RPMI7951 (cell line): ENCODE measurements at regions not wholly inside any gene's neighbourhood (a gene's known extent, or its start where the extent isn't known, plus 50 kb on each side); places are given as distances from the start of the nearest gene placed in this dataset.
"Not testable (repeated sequence)": the region's sequence is repeated elsewhere in the genome, so short reads cannot be mapped to it uniquely, and the experiment has no call there.

Source experiments
- DNase-seq: peaks from one replicate; pipeline ENCODE4 v3.0.0-alpha.2; 2012; ENCODE audit warnings: low read depth

- peak; percentile 85 for DNase-seq
Observed at GRCh38 chr9:134545543-134546245, 95.9 kb upstream of the COL5A1 start.

GRCh38 chr9:134546246-134546731 lies 95.3 kb upstream of the COL5A1 start:
- DNase-seq: peak; percentile 68

DNA sequence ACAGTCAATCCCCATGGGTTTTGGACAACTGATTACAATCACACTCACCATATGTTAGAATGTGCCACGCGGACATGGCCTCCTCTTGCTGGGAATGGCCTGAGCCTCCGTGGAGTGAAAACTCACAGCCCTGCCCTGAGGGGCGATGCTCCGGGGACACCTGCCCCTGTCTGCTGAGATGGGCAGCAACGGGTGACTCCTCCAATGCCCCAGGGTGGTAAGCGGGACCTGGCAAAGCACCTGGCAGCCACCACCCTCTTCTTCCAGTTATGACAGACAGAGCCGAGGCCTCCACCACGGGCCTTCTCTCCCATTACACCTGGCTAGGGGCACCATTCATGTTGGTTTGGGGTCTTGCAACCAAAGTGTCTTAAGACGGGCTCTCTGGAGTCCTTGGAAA lies 94.9 kb upstream of the COL5A1 start:
- no peak for DNase-seq

DNA sequence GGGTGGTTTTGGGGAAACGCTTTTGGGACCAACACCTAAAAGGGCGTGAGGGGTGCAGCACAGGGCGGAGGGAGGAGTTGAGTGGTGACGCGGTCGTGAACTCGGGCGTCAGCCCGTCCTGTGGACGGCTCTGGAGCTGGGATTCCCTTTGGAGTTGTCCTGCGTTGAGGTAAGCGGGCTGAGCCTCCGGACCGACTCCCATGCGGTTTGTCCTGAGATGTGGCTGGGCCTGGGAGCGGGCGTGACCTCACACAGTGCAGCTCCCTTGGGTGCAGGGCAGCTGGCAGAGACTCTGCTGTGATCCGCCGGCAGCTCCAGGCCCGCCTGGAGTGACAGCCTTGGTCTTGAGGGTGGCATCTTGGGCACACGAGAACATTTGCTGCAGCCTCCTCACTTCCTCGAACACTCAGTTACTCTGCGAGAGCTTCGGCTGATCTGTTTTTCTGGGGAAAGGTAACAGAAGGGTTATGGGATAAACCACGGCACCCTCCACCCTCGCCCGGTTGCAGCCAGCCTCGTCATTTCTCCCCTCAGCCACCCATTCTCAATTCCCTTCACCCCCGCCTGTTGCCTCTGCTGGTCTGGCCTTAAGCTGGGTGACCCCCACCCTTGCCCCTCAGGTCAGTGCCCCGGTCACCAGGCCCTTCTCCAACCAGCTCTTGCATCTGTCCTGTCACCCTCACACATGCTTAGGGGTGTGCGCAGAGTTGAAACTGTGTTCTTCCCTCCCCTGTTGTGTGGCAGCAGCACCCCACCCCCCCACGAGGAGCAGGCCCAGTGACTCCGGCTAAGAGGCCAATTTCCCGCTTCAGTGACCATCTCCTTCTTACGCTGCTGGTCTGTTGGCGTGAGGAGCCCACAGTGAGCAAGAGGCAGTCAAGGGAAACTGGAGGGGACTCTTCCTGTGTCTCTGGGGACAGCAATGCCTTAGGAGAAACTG lies 94.2 kb upstream of the COL5A1 start:
- no peak for DNase-seq

GRCh38 chr9:134548185-134548584 lies 93.4 kb upstream of the COL5A1 start:
- no peak for DNase-seq

GRCh38 chr9:134548618-134549017 lies 93.0 kb upstream of the COL5A1 start:
- DNase-seq: no peak

DNA sequence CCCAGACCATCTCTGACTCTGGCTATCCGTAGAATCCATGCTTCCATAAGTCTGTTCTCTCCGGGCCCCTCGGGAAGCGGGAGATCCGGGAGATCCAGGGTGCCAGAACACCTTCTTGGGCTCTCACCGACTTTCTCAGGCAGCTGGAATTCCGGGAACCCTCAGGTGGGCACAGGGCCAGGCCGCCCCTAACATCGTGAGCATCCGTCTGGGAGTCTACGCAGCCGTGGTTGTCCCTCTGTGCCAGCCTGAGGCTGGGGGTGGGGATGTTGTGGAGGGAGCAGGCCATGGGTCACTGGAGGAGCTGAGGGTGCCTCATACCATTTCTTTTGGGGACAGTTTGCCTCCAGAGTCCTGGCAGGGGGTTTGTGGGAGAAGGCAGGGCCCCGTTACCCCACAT lies 92.3 kb upstream of the COL5A1 start:
- no peak for DNase-seq

- not testable (repeated sequence) for DNase-seq
Observed at GRCh38 chr9:134550081-134550480, 91.5 kb upstream of the COL5A1 start.

DNA sequence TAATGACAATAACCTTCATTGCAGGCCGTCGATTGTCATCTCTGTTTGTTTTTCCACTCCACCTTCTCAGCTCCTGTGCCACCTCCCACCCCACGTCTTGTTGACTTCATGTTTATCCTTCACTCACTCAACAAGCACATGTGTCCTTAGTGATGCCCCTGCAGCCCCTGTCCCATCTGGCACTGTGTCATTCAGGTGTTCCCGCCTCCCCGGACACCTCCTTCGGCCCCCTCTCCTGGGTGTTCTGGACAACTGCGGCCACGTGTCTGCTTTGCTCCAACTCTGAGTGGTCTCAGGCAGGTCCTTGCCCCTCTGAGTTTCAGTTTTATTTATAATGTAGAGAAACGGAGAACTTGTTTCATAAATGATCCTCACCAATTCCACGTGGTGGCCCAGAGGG lies 91.0 kb upstream of the COL5A1 start:
- DNase-seq: no peak

- no peak for DNase-seq
Observed at GRCh38 chr9:134551176-134551575, 90.4 kb upstream of the COL5A1 start.

- peak; percentile 98 for DNase-seq
Observed at GRCh38 chr9:134551644-134552348, 89.8 kb upstream of the COL5A1 start.

DNA sequence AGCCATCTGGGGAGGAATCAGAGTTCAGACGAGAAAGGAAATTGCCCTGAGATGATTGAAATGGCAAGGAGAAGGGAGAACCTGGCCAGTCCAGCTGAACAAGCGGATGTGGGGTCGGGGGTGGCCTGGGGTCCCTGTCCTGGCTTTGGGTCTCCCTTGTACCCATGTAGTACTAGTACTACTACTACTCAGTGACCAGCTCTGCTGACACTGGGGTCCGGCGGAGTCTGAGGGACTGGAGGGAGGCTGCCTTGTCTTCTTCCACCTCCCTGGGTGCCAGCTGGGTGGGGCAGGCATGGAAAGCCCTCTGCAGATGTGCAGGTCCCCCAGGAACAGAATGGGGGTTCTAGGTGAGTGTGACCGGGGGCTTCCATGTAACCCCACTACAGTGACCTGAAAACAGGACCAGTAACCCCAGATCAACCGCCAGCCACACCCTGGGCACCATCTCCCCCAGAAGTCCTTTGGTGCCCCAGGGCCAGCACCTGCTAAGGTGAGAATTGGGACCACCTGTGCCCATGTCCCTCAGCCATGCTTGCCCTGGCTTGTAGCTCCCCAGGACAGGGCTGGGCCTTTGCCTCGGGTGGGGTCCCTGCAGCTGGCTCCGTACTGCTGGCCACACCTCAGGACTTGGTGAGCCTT lies 89.1 kb upstream of the COL5A1 start:
- no peak for DNase-seq

- peak; percentile 72 for DNase-seq
Observed at GRCh38 chr9:134553061-134553891, 88.3 kb upstream of the COL5A1 start.

GRCh38 chr9:134553996-134554372 lies 87.6 kb upstream of the COL5A1 start:
- DNase-seq: no peak

DNA sequence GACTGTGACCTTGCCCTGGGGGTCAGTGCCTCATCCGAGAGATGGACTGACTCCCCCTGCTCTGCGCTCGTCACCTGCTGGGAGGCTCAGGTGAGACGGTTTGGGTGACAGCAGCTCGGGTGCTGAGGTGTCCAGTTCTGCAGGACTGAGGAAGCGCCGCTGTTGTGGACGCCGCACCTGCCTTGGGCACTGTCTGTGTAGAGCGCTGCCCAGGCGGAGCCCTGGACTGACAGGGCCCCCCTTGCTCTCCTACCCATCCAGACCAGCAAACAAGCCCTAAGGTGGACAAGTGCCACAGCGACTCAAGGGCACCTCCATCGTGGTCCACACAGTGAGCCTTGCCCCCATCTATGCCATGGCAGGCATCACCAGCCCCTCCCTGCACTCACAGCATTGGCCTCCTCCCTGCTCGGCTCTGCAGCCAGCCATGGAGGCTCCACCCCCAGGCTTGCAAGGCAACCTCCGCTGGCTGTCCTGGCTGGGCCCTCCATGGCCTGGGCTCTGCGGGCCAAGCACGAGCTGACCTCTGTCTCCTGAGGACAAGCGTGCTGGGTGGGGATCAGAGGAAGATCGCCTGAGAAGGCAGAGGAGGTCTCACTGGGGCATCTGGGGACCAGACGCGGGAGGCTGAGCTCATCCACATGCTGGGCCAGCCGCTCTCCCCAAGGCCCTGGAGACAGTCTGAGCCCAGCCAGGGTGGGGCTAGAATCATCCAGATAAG lies 87.1 kb upstream of the COL5A1 start:
- DNase-seq: peak; percentile 94

DNA sequence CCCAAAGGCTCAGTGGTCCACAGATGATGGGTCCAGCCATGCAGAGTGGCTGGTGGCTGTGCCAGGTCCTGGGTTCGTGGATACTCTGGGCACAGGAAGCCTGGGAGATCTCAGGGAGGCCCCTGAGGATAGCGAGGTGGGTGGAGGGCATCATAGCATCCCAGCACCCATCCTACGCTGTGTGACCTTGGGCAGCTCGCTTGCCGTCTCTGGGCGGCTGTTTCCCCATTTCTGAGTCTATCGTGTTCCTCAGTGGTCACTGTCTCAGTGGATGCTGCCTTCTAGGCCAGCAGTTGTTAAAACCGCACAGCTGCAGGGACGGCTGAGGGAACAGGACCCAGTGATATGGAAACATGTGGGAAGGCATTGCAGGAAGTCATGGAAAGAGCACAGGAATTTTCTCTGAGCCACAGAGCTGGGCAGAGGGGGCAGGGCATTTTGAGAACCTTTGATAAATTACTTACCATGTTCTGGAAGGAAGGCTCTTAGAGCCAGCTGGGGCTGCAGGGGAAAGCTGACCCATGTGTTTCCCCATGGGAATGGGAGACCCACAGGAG lies 86.4 kb upstream of the COL5A1 start:
- peak; percentile 94 for DNase-seq

- DNase-seq: peak; percentile 81
Observed at GRCh38 chr9:134556531-134557068, 85.0 kb upstream of the COL5A1 start.

- peak; percentile 78 for DNase-seq
Observed at GRCh38 chr9:134557331-134557730, 84.3 kb upstream of the COL5A1 start.

- DNase-seq: no peak
Observed at GRCh38 chr9:134558124-134558905, 83.3 kb upstream of the COL5A1 start.
